H1 (cell line): ENCODE measurements at regions not wholly inside any gene's neighbourhood (a gene's known extent, or its start where the extent isn't known, plus 50 kb on each side); places are given as distances from the start of the nearest gene placed in this dataset.

ENCODE experiments used
- BRCA1 ChIP-seq: IDR thresholded peaks from 2 replicates; pipeline ENCODE4 v1.6.1; 2012; ENCODE audit warnings: low read depth, low read length, improper control_type of control experiment
- CTCF ChIP-seq, 3 experiments: IDR thresholded peaks; 1 replicate in 2 of 3; 2 replicates in 1 of 3; pipeline versions ENCODE4 v1.5.1 to v1.6.1; 2011; ENCODE audit warnings: low read length in 3 of 3, mild to moderate bottlenecking in 3 of 3, inconsistent platforms in 2 of 3, low read depth in 1 of 3, moderate library complexity in 1 of 3; ENCODE audit not compliant: insufficient read depth in 1 of 3; ENCODE audit errors: control extremely low read depth in 1 of 3
- EP300 ChIP-seq, 2 experiments: IDR thresholded peaks; 1 replicate in 1 of 2; 2 replicates in 1 of 2; pipeline ENCODE4 v1.6.1; 2011 to 2012; ENCODE audit warnings: low read depth in 2 of 2, low read length in 2 of 2, mild to moderate bottlenecking in 2 of 2, borderline replicate concordance in 1 of 2, inconsistent platforms in 1 of 2, moderate library complexity in 1 of 2
- MAFK ChIP-seq: IDR thresholded peaks from 2 replicates; pipeline ENCODE4 v1.6.1; 2012; ENCODE audit warnings: low read depth, mild to moderate bottlenecking, improper control_type of control experiment, low read length
- POLR2A ChIP-seq, 2 experiments: IDR thresholded peaks; 1 replicate in 1 of 2; 2 replicates in 1 of 2; pipeline ENCODE4 v1.6.1; 2011; ENCODE audit warnings: low read depth in 2 of 2, low read length in 2 of 2, mild to moderate bottlenecking in 2 of 2; ENCODE audit errors: control extremely low read depth in 1 of 2
- TAF1 ChIP-seq: IDR thresholded peaks from 2 replicates; pipeline ENCODE4 v1.6.1; 2011; ENCODE audit warnings: mild to moderate bottlenecking, low read depth, low read length
- TBP ChIP-seq: IDR thresholded peaks from 2 replicates; pipeline ENCODE4 v1.6.1; 2011; ENCODE audit warnings: low read depth, low read length, improper control_type of control experiment

GRCh38 chr1:11373029-11373894 lies 100.3 kb downstream of the UBIAD1 start:
- TF ChIP-seq TAF1 (no peak), POLR2A (IDR thresholded peaks at IDR 0.05; ENCODE audit: control extremely low read depth in 1 of 2, low read depth in 2 of 2, low read length in 2 of 2) (no peak), CTCF (IDR thresholded peaks at IDR 0.05; ENCODE audit: control extremely low read depth in 1 of 3, insufficient read depth in 1 of 3, low read depth in 1 of 3, low read length in 3 of 3) (no peak), EP300 (IDR thresholded peaks at IDR 0.05; ENCODE audit: borderline replicate concordance in 1 of 2, low read depth in 2 of 2, low read length in 2 of 2) (no peak), MAFK (no peak), BRCA1 (no peak), TBP (no peak)
